ENCODE measurements at regions not wholly inside any gene's neighbourhood (a gene's known extent, or its start where the extent isn't known, plus 50 kb on each side); places are given as distances from the start of the nearest gene placed in this dataset.

- ChIA-PET POLR2A (no interaction called here), CTCF (no interaction called here)
- 6% methylated on average over 1 of the region's 1 CpG for WGBS (ENCODE audit: missing lambda C conversion rate)
- H3K4me1 ChIP-seq: no peaks in the 10 kb centered on the region
- H3K9me3 ChIP-seq: no peaks in the 10 kb centered on the region
- no peak for TF ChIP-seq HOXB5 (CRISPR knock-in tag; IDR thresholded peaks at IDR 0.05)
- no peak for TF ChIP-seq USF2 (IDR thresholded peaks at IDR 0.05)
- no peak for TF ChIP-seq BHLHE40 (IDR thresholded peaks at IDR 0.05; ENCODE audit: low read depth, low read length)
- no peak for TF ChIP-seq CBX8 (IDR thresholded peaks at IDR 0.05)
- no peak for TF ChIP-seq EP300 (IDR thresholded peaks at IDR 0.05)
- TF ChIP-seq HES2 (IDR thresholded peaks at IDR 0.05): no peak
- no peak for TF ChIP-seq FOXS1 (CRISPR knock-in tag; IDR thresholded peaks at IDR 0.05)
- TF ChIP-seq MAZ (IDR thresholded peaks at IDR 0.05; ENCODE audit: borderline replicate concordance, low read depth, low read length): no peak
- no peak for TF ChIP-seq FOSB (CRISPR knock-in tag; IDR thresholded peaks at IDR 0.05)
- no peak for TF ChIP-seq FOSL2 (IDR thresholded peaks at IDR 0.05)
- no peak for TF ChIP-seq FOSL2 (CRISPR knock-in tag; IDR thresholded peaks at IDR 0.05)
- TF ChIP-seq GATA3 (IDR thresholded peaks at IDR 0.05; ENCODE audit: borderline replicate concordance): no peak
- no peak for TF ChIP-seq RARB (CRISPR knock-in tag; IDR thresholded peaks at IDR 0.05)
- TF ChIP-seq TP53 (CRISPR knock-in tag; IDR thresholded peaks at IDR 0.05): no peak
- no peak for TF ChIP-seq ZSCAN20 (CRISPR knock-in tag; IDR thresholded peaks at IDR 0.05)
- TF ChIP-seq, protein P1, sequence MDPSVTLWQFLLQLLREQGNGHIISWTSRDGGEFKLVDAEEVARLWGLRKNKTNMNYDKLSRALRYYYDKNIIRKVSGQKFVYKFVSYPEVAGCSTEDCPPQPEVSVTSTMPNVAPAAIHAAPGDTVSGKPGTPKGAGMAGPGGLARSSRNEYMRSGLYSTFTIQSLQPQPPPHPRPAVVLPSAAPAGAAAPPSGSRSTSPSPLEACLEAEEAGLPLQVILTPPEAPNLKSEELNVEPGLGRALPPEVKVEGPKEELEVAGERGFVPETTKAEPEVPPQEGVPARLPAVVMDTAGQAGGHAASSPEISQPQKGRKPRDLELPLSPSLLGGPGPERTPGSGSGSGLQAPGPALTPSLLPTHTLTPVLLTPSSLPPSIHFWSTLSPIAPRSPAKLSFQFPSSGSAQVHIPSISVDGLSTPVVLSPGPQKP (IDR thresholded peaks at IDR 0.05; ENCODE audit: low read depth, low read length): no peak
- TF ChIP-seq TFCP2L1 (CRISPR knock-in tag; IDR thresholded peaks at IDR 0.05): no peak
- TF ChIP-seq ATOH8 (CRISPR knock-in tag; IDR thresholded peaks at IDR 0.05; ENCODE audit: low read depth): no peak
- FAIRE-seq (no peak), ATAC-seq (no peak), DNase-seq (ENCODE audit: low read depth in 1 of 2, low spot score in 1 of 2) (no peak)
- H3K4me3 ChIP-seq: no peak overlapping the region
- no peak overlapping the region for H3K4me2 ChIP-seq
- H3K27ac ChIP-seq: no peak overlapping the region
Observed at GRCh38 chr13:71054358-71054757, 812.6 kb downstream of the DACH1 start.

DNA sequence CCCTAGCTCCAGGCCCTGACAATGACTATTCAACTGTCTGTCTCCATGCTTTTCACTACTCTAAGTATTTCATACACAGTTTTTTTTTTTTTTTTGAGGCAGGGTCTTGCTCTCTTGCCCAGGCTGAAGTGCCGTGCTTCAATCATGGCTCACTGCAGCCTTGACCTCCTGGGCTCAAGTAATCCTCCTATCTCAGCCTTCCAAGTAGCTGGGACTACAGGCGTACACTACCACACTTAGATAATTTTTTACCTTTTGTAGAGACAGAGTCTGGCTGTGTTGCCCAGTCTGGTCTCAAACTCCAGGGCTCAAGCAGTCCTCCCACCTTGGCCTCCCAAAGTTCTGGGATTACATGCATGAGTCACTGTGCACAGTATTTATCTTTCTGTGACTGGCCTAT is 815.4 kb downstream of the DACH1 start:
- Histone ChIP-seq H3K4me1 (no peaks in the 10 kb centered on the region), H3K9me3 (no peaks in the 10 kb centered on the region), H3K4me3 (no peak overlapping the region), H3K4me2 (no peak overlapping the region), H3K27ac (no peak overlapping the region)
- ATAC-seq: no peak
- CTCF ChIA-PET: no interaction called here
- no peak for DNase-seq (ENCODE audit: low read depth in 1 of 2, low spot score in 1 of 2)
- POLR2A ChIA-PET: no interaction called here
- TF ChIP-seq JUNB (IDR thresholded peaks at IDR 0.05) (no peak), RAD21 (conservative IDR thresholded peaks at IDR 0.05 in 1 of 2, IDR thresholded peaks at IDR 0.05 in 1 of 2) (no peak), TFCP2L1 (CRISPR knock-in tag; IDR thresholded peaks at IDR 0.05) (no peak)
- FAIRE-seq: no peak
- 13% methylated on average over 2 of the region's 2 CpGs for WGBS (ENCODE audit: missing lambda C conversion rate)

GRCh38 chr13:71046360-71047079 is 820.5 kb downstream of the DACH1 start:
- WGBS (ENCODE audit: missing lambda C conversion rate): 18% methylated on average over 2 of the region's 2 CpGs
- Histone ChIP-seq H3K27ac (no peak overlapping the region), H3K9me3 (no peaks in the 10 kb centered on the region), H3K4me2 (no peak overlapping the region), H3K4me1 (no peaks in the 10 kb centered on the region), H3K4me3 (no peak overlapping the region)
- FAIRE-seq (no peak), ATAC-seq (no peak), DNase-seq (ENCODE audit: low read depth in 1 of 2, low spot score in 1 of 2) (no peak)
- ChIA-PET POLR2A (no interaction called here), CTCF (no interaction called here)
- TF ChIP-seq HES2 (IDR thresholded peaks at IDR 0.05): no peak
- TF ChIP-seq FOSL2 (IDR thresholded peaks at IDR 0.05): no peak
- TF ChIP-seq FOSL2 (CRISPR knock-in tag; IDR thresholded peaks at IDR 0.05): no peak
- TF ChIP-seq ZSCAN20 (CRISPR knock-in tag; IDR thresholded peaks at IDR 0.05): no peak
- no peak for TF ChIP-seq TFCP2L1 (CRISPR knock-in tag; IDR thresholded peaks at IDR 0.05)
- TF ChIP-seq CHD4 (IDR thresholded peaks at IDR 0.05; ENCODE audit: borderline replicate concordance): no peak
- no peak for TF ChIP-seq HEYL (CRISPR knock-in tag; IDR thresholded peaks at IDR 0.05)
- no peak for TF ChIP-seq MAX (IDR thresholded peaks at IDR 0.05)
- TF ChIP-seq, protein P1 (IDR thresholded peaks at IDR 0.05; ENCODE audit: low read depth, low read length): no peak
- TF ChIP-seq MAFK (IDR thresholded peaks at IDR 0.05; ENCODE audit: partially characterized antibody): no peak
- no peak for TF ChIP-seq HMGXB4 (CRISPR knock-in tag; IDR thresholded peaks at IDR 0.05; ENCODE audit: borderline replicate concordance)
- TF ChIP-seq HOXA7 (CRISPR knock-in tag; IDR thresholded peaks at IDR 0.05): no peak
- TF ChIP-seq KDM1A (IDR thresholded peaks at IDR 0.05; ENCODE audit: low read depth): no peak
- no peak for TF ChIP-seq MAZ (IDR thresholded peaks at IDR 0.05; ENCODE audit: borderline replicate concordance, low read depth, low read length)
- TF ChIP-seq CHD2 (IDR thresholded peaks at IDR 0.05; ENCODE audit: low read length, partially characterized antibody): no peak
- TF ChIP-seq CBX8 (IDR thresholded peaks at IDR 0.05): no peak
